Gastrocnemius medialis (tissue), 4 donors: ENCODE measurements at regions not wholly inside any gene's neighbourhood (a gene's known extent, or its start where the extent isn't known, plus 50 kb on each side); places are given as distances from the start of the nearest gene placed in this dataset.

Experiments
- ATAC-seq, 2 donors: fragments of 150-250 bp; one replicate each; pipeline ENCODE4 v1.9.1; 2016
- DNase-seq, 2 donors: peaks; one replicate each; pipeline ENCODE4 v3.0.0-alpha.2; 2019
- H3K27ac ChIP-seq, 4 donors: fragments of 200-600 bp; sonication (generic); 1 replicate in 1 of 4; 2 replicates in 3 of 4; pipeline ENCODE4 v1.5.1; 2016 to 2018; ENCODE audit warnings: mild to moderate bottlenecking in 2 of 4, moderate library complexity in 1 of 4
- H3K27me3 ChIP-seq, 3 donors: fragments of 200-600 bp; sonication (generic) in 2 of 3; 1 replicate in 1 of 3; 2 replicates in 2 of 3; pipeline versions ENCODE4 v1.5.1 to v1.6.0; 2016 to 2019; ENCODE audit warnings: mild to moderate bottlenecking in 1 of 3, moderate library complexity in 1 of 3
- H3K36me3 ChIP-seq, 2 donors: fragments of 200-600 bp; sonication (generic) in 1 of 2; one replicate each; pipeline ENCODE4 v1.5.1; 2017 to 2018
- H3K4me1 ChIP-seq, 2 donors: fragments of 200-600 bp; sonication (generic) in 1 of 2; one replicate each; pipeline ENCODE4 v1.5.1; 2016 to 2017; ENCODE audit warnings: mild to moderate bottlenecking in 2 of 2
- H3K4me3 ChIP-seq, 4 donors: fragments of 200-600 bp; sonication (generic) in 3 of 4; 1 replicate in 1 of 4; 2 replicates in 3 of 4; pipeline ENCODE4 v1.5.1; 2016 to 2019; ENCODE audit warnings: mild to moderate bottlenecking in 2 of 4
- H3K9me3 ChIP-seq, 3 donors: fragments of 200-600 bp; sonication (generic) in 2 of 3; 1 replicate in 1 of 3; 2 replicates in 2 of 3; pipeline ENCODE4 v1.5.1; 2016 to 2019
- CTCF ChIP-seq, 5 experiments: fragments of 450-650 bp in 3 of 5; fragments of 200-600 bp in 2 of 5; sonication (generic) in 2 of 5; IDR thresholded peaks in 4 of 5; conservative IDR thresholded peaks in 1 of 5; 1 replicate in 4 of 5; 2 replicates in 1 of 5; pipeline ENCODE4 v1.5.1; 2016 to 2019; ENCODE audit warnings: antibody characterized with exemption in 5 of 5, mild to moderate bottlenecking in 3 of 5, moderate library complexity in 3 of 5
- POLR2A ChIP-seq, 2 donors: fragments of 450-650 bp; IDR thresholded peaks; one replicate each; pipeline ENCODE4 v1.6.1; 2017; ENCODE audit warnings: antibody characterized with exemption in 2 of 2, mild to moderate bottlenecking in 2 of 2, moderate library complexity in 2 of 2
- in situ Hi-C, 4 donors: fragments of 200-750 bp; cut with MboI; loops; one replicate each; pipeline versions ENCODE4 v1.15.0 to v1.8.0; 2017; ENCODE audit warnings: low sequenced_read_pairs in 4 of 4
- intact Hi-C: fragments of 100-400 bp; cut with DNase I; formaldehyde crosslinking; loops from one replicate; pipeline ENCODE4 v1.15.1; 2023; ENCODE audit warnings: low total_unique reads

- TF ChIP-seq POLR2A (IDR thresholded peaks at IDR 0.05) (no peak), CTCF (IDR thresholded peaks at IDR 0.05 in 4 of 5, conservative IDR thresholded peaks at IDR 0.05 in 1 of 5) (no peak)
- ATAC-seq (no peak), DNase-seq (no peak)
- intact Hi-C loops (no loop called here), in situ Hi-C loops (no loop called here)
- H3K27ac ChIP-seq: no peak overlapping the region
- no peak overlapping the region for H3K4me3 ChIP-seq
- H3K9me3 ChIP-seq: no peaks in the 10 kb centered on the region
- H3K27me3 ChIP-seq: no peaks in the 10 kb centered on the region
- H3K36me3 ChIP-seq: no peaks in the 10 kb centered on the region
- H3K4me1 ChIP-seq: no peaks in the 10 kb centered on the region
Measured at GRCh38 chr9:32300373-32300772, 84.1 kb upstream of the ACO1 start.

- intact Hi-C loops: no loop called here
- Histone ChIP-seq H3K4me1 (no peaks in the 10 kb centered on the region), H3K27ac (no peak overlapping the region), H3K9me3 (no peaks in the 10 kb centered on the region), H3K36me3 (no peaks in the 10 kb centered on the region), H3K27me3 (no peaks in the 10 kb centered on the region), H3K4me3 (no peak overlapping the region)
- in situ Hi-C loops: no loop called here
- ATAC-seq (no peak), DNase-seq (no peak)
- TF ChIP-seq POLR2A (IDR thresholded peaks at IDR 0.05) (no peak), CTCF (IDR thresholded peaks at IDR 0.05 in 4 of 5, conservative IDR thresholded peaks at IDR 0.05 in 1 of 5) (no peak)
Measured at GRCh38 chr9:32304495-32304894, 79.9 kb upstream of the ACO1 start.

- in situ Hi-C loops (no loop called here), intact Hi-C loops (no loop called here)
- no peak for TF ChIP-seq CTCF (IDR thresholded peaks at IDR 0.05 in 4 of 5, conservative IDR thresholded peaks at IDR 0.05 in 1 of 5)
- TF ChIP-seq POLR2A (IDR thresholded peaks at IDR 0.05): no peak
- no peak for DNase-seq
- H3K27me3 ChIP-seq: no peaks in the 10 kb centered on the region
- H3K4me3 ChIP-seq: no peak overlapping the region
- H3K36me3 ChIP-seq: no peaks in the 10 kb centered on the region
- H3K9me3 ChIP-seq: no peaks in the 10 kb centered on the region
- no peak for ATAC-seq
- H3K27ac ChIP-seq: no peak overlapping the region
- H3K4me1 ChIP-seq: no peaks in the 10 kb centered on the region
Measured at GRCh38 chr9:32306006-32306405, 78.4 kb upstream of the ACO1 start.

- TF ChIP-seq POLR2A (IDR thresholded peaks at IDR 0.05) (no peak), CTCF (IDR thresholded peaks at IDR 0.05 in 4 of 5, conservative IDR thresholded peaks at IDR 0.05 in 1 of 5) (no peak)
- Histone ChIP-seq H3K9me3 (no peaks in the 10 kb centered on the region), H3K27me3 (no peaks in the 10 kb centered on the region), H3K27ac (no peak overlapping the region), H3K36me3 (no peaks in the 10 kb centered on the region), H3K4me1 (no peaks in the 10 kb centered on the region), H3K4me3 (no peak overlapping the region)
- no peak for DNase-seq
- intact Hi-C loops (no loop called here), in situ Hi-C loops (no loop called here)
- ATAC-seq: no peak
Measured at GRCh38 chr9:32319312-32319929, 65.0 kb upstream of the ACO1 start.

GRCh38 chr9:32322622-32323021 is 61.8 kb upstream of the ACO1 start:
- TF ChIP-seq CTCF (IDR thresholded peaks at IDR 0.05 in 4 of 5, conservative IDR thresholded peaks at IDR 0.05 in 1 of 5) (no peak), POLR2A (IDR thresholded peaks at IDR 0.05) (no peak)
- H3K36me3 ChIP-seq: no peaks in the 10 kb centered on the region
- H3K9me3 ChIP-seq: no peaks in the 10 kb centered on the region
- in situ Hi-C loops: no loop called here
- H3K4me1 ChIP-seq: no peaks in the 10 kb centered on the region
- no peaks in the 10 kb centered on the region for H3K27me3 ChIP-seq
- intact Hi-C loops: no loop called here
- DNase-seq: no peak
- no peak for ATAC-seq
- H3K4me3 ChIP-seq: no peak overlapping the region
- H3K27ac ChIP-seq: no peak overlapping the region
